ENCODE measurements at regions not wholly inside any gene's neighbourhood (a gene's known extent, or its start where the extent isn't known, plus 50 kb on each side); places are given as distances from the start of the nearest gene placed in this dataset.

DNA sequence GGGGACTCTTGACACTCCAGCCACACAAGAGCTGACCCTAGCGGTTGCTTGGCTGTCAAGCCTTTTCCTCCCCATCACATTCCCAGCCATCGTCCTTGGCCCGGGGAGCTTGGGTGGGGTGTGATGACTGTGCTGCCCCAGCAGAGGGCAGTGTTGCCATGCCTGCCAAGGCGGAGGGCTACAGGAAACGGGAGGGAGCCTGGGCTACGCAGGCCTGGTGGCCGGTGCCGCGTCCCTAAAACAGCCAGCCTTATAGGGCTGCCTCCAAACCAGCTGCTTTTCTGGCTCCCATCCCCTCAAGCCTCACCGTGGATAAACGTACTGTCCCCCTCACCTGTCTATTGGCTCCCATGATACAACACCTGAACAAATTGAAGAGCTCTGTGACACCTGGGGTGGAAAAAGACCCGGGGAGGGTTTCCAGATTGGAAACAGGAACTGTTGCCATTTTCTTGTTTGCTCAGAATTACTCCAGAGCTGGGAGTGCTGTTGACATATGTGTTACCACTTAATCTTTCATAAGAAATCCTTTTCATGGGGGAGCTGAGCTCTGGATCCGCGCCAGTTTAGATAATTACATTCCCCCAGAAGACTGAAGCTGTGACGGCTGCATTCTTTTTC lies 72.8 kb upstream of the ASTN2 start:
- DNase-seq (ENCODE audit: low spot score) = peak; percentile 87

- no peak for DNase-seq (ENCODE audit: low spot score)
Measured at GRCh38 chr9:117486426-117486825, 71.6 kb upstream of the ASTN2 start.

DNA sequence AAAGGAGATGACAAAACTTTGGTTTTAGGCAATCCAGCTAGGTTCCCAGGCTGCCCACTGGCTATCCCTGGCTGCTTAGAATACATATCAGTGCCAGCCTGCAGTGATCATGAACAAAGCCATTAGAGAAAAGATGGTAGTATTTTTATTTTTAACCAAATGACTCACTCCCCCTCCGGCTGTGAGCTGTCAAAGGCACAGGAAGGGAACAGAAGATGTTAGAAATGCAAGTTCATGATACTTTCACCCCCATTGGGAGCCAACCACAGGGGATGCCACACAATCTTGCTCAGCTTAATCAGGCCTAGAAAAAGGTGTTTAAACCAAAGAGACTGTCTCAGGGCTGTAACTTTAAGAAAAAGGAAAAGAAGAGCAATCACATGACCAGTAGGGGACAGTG lies 70.3 kb upstream of the ASTN2 start:
- DNase-seq (ENCODE audit: low spot score) = no peak

DNA sequence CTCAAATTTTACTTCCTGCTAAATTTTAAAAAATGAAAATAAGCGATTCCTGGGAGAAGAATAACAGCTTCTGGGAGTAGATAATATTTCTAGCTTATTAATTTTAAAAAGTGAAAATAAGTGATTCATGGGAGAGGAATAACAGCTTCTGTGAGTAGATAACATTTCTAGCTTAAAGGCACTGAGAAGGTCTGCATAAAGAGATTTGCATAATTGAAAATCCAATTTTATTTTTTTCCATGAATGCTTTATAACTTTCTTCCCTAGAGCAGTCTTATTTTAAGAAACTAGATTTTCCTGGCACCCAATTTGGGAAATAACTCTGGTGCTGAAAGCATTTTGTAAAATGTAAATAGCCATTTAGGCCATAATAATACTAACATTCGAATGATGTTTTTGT lies 65.9 kb upstream of the ASTN2 start:
- DNase-seq (ENCODE audit: low spot score) = no peak

- DNase-seq (ENCODE audit: low spot score) = no peak
Measured at GRCh38 chr9:117480253-117480652, 65.4 kb upstream of the ASTN2 start.

DNA sequence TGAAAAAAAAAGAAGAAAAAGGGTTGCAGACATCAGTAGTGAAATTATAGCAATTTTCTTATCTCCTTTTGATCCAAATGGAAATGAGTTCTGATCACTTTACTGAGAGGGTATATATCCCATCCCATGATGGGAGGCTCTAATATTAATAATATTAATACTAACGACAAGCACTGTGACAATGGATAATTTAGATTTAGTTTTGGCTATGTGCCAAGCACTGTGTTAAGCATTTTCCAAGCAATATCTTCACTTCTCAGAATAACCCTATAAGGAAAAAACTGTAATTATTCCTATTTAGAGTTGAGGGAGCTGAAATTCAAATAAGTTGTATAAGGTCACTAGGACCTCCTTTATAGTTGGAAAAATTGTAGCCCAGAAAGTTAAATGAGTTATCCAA lies 58.4 kb upstream of the ASTN2 start:
- DNase-seq (ENCODE audit: low spot score) = no peak

DNA sequence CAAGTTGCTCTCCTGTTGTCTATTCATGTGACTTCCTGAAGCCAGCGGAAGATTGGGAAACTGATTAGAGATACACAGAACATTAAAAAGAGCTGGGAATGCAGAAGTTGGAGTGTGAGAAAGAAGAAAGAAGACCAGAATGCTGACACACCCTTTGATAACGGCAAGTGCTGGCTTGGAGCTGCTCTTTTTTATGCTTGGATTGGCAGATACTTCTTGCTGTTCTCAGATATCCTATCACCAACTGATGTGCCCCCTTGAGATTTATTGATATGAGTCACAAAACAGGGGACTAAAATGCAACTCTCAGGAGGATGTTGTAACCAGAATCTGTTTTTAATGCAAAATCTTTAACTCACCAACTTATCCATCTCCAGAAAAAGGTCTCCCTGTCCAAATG lies 56.0 kb upstream of the ASTN2 start:
- DNase-seq (ENCODE audit: low spot score) = no peak

DNA sequence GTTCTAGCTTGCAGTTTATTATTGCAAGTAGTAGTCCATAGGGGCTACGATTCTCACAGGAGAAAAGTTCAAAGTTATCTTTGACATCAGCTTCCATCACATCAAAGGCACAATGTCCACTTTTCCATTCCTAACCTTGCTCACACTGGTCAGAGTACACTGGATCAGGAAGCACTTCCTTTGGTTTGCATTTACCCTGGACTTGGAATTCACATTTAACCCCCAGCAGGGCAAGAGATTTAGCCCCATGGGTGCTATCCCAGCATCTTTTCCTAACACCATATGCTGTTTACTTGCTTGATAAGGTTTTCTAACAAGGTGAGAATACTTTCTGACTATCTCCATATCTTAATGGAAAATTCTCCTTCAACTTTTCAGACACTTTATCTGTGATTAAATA lies 55.6 kb upstream of the ASTN2 start:
- no peak for DNase-seq (ENCODE audit: low spot score)

DNA sequence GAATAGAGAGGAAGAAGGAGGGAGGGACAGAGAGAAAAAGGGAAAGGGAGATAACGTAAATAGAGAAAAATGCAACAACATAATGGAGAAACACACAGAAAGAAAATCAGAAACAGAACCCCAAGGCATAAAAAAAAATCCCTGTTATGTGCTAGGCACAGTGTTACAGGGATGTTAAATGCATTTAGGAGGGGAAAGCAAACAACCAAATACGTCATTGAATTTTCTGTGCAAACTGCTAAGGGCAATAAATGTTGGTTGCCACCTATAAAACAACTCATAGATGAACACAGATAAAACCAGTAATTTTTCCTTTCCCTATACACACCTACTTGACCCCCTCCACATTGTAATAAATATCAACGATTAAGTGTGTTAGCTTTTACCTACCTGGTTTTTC lies 51.3 kb upstream of the ASTN2 start:
- DNase-seq (ENCODE audit: low spot score) = no peak

GRCh38 chr9:117465706-117466105 lies 50.8 kb upstream of the ASTN2 start:
- DNase-seq (ENCODE audit: low spot score) = no peak

- no peak for DNase-seq (ENCODE audit: low spot score)
Measured at GRCh38 chr9:117464941-117465616, 50.2 kb upstream of the ASTN2 start.
